Umbilical cord (tissue), 1 donor: ENCODE measurements at regions not wholly inside any gene's neighbourhood (a gene's known extent, or its start where the extent isn't known, plus 50 kb on each side); places are given as distances from the start of the nearest gene placed in this dataset.

ENCODE experiments used
- DNase-seq: peaks from one replicate; pipeline ENCODE4 v3.0.0-alpha.2; 2015; ENCODE audit warnings: low spot score

- no peak for DNase-seq
Measured at GRCh38 chr1:169012416-169012815, 94.1 kb upstream of the ATP1B1 start.

- no peak for DNase-seq
Measured at GRCh38 chr1:169013821-169014220, 92.7 kb upstream of the ATP1B1 start.

GRCh38 chr1:169015464-169015863 is 91.0 kb upstream of the ATP1B1 start:
- peak; percentile 4 for DNase-seq

GRCh38 chr1:169018751-169019150 is 87.7 kb upstream of the ATP1B1 start:
- no peak for DNase-seq

- DNase-seq: no peak
Measured at GRCh38 chr1:169019419-169020058, 87.0 kb upstream of the ATP1B1 start.

GRCh38 chr1:169020684-169021083 is 85.8 kb upstream of the ATP1B1 start:
- no peak for DNase-seq

GRCh38 chr1:169022648-169023047 is 83.8 kb upstream of the ATP1B1 start:
- no peak for DNase-seq

- DNase-seq: no peak
Measured at GRCh38 chr1:169024255-169024654, 82.2 kb upstream of the ATP1B1 start.

GRCh38 chr1:169024800-169025271 is 81.7 kb upstream of the ATP1B1 start:
- no peak for DNase-seq

GRCh38 chr1:169025412-169025811 is 81.1 kb upstream of the ATP1B1 start:
- DNase-seq: no peak

- no peak for DNase-seq
Measured at GRCh38 chr1:169027607-169028320, 78.7 kb upstream of the ATP1B1 start.

GRCh38 chr1:169031566-169032224 is 74.8 kb upstream of the ATP1B1 start:
- peak; percentile 54 for DNase-seq

- DNase-seq: peak; percentile 34
Measured at GRCh38 chr1:169041366-169041765, 65.1 kb upstream of the ATP1B1 start.

GRCh38 chr1:169042377-169042776 is 64.1 kb upstream of the ATP1B1 start:
- no peak for DNase-seq

GRCh38 chr1:169043823-169044222 is 62.7 kb upstream of the ATP1B1 start:
- DNase-seq: no peak

GRCh38 chr1:169044296-169044695 is 62.2 kb upstream of the ATP1B1 start:
- DNase-seq: peak; percentile 21

- DNase-seq: no peak
Measured at GRCh38 chr1:169044971-169045370, 61.5 kb upstream of the ATP1B1 start.

- DNase-seq: no peak
Measured at GRCh38 chr1:169046671-169047070, 59.8 kb upstream of the ATP1B1 start.

GRCh38 chr1:169047074-169047473 is 59.4 kb upstream of the ATP1B1 start:
- DNase-seq: no peak

- DNase-seq: no peak
Measured at GRCh38 chr1:169048043-169048442, 58.4 kb upstream of the ATP1B1 start.

GRCh38 chr1:169049258-169049938 is 57.1 kb upstream of the ATP1B1 start:
- DNase-seq: no peak

GRCh38 chr1:169051171-169051570 is 55.3 kb upstream of the ATP1B1 start:
- no peak for DNase-seq
